NCI-H1694 treated with DMSO at 0.1 percent for 48 hours (cell line): ENCODE measurements at regions not wholly inside any gene's neighbourhood (a gene's known extent, or its start where the extent isn't known, plus 50 kb on each side); places are given as distances from the start of the nearest gene placed in this dataset.

ENCODE experiments used
- DNase-seq: peaks from one replicate; lab custom pipeline; 2025; lab: John Stamatoyannopoulos, UW

DNA sequence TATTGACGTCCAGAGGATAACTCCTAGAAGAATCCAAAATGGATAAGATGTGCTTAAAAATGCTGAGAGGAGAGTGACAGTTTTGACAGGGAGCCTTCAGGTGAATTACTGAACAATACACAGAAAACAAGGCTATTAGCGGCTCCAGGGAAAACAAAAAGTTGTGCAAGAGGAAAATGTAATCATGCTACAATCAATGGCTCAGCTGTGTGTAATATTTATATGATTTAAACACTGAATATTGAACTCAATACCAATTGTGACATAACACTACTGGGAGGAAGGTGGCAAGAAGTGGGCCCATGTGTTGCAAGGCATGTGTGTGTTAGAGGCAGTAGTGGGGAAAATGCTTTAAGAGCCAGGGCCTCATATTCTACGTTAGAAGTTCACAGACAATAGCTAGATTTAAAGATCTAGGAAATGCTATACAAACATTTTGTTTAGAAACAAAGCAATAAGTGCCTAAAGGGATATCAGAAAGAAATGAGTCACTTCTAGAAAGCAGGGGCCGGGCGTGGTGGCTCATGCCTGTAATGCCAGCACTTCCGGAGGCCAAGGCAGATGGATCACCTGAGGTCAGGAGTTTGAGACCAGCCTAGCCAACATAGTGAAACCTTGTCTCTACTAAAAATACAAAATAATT is 253.2 kb upstream of the IRX5 start:
- no peak for DNase-seq

DNA sequence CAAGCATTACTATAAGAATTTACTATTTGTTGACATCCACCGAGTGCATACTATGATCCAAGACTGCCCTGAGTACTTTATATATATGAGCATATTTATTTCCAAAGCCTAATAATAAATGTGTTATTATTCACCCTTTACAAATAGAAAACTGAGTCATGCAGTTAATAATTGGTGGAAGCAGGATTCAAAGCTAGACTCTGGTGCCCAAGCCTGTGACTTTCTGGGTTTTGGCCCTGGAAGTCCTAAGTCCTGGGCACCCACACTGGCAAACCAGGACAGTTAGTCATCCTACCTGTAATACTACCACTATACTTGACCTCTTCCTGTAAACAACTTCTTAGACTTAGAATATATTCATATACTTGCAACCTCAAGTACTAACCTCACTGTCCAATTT is 257.4 kb upstream of the IRX5 start:
- DNase-seq: no peak

DNA sequence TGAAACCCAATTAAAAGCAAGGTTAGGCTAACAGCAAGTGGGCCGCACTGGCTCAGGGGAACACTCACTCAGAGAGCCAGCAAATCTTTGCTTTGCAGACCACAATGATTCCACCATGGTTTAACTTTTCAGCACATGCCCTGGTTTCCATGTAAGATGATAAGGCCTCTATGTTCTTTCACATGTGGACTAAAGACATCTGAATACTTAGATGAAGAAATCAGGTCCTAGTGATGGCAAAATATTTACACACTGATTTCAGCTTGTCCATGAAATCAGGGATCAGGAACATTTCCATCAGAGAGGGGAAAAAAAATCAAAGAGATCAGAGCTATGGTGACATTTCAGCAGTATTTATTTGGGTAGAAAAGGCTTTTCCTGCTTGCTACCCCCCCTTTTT is 258.2 kb upstream of the IRX5 start:
- no peak for DNase-seq

DNA sequence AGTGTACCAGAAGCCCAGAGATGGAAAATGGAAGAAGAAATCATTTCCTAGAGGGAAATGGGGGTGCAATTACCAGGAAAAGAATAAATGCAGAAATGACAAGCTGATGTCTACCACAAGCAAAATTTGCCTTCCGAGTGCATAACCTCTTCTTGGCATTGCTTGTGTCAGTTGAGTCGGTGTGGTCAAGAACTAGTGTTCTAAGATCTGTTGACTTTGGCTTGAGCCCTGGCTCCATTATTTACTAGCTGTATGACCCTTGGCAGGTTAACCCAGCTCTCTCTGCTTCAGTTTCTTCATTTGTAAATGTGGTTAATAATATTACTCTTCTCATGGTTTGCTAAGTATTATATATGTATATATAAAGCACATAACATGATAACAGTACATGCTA is 273.0 kb upstream of the IRX5 start:
- DNase-seq: no peak

DNA sequence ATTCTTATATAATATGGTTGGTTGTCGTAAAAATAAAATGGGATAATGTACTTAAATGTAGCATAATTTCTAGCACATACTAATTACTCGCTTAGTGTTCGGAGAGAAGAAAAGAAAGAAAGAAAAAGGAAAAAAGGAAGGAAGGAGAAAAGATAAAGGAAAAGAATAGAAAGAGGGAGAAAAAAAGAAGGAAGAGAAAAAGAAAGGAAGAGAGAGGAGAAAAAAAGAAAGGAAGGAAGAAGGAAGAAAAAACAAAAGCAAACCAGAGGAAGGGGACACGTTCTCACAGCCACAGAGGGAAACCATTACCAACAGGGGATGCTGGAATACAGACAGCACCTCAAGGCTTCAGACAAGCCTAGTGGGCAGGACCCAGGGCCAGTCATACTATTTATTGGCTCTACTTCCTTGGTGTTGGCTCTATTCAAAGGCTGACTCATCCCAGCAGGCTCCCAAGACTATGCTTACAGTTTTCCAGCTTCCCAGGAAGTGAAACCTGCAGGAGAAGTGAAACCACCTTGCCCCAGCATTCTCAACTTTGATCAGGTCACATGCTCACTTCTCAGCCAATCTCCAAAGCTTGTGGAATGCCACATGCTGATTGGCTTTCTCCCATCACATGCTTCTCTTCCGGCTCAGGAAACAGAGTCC is 273.5 kb upstream of the IRX5 start:
- DNase-seq: no peak

DNA sequence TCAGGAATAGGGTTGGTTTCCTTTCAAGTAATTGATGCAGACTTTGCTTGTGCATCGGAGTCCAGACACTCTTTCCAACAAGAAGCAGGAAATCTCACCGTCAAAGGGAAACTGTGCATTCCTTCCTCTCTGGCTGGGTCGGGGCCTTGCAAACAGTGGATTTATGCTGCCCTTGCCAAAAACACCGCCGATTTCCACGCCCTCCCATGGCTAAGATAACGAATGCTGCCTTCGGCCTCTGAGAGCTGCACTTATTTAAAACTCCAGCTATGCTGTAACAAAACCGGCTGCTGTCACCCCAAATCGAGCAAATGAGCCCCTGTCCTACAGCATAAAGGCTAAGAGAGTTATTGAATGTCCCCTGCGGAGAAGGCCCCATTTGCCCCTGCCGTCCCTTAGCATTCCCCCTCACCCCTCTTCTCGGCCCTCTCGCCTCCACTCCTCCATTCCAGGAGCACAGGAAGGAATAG is 275.5 kb upstream of the IRX5 start:
- DNase-seq: no peak

DNA sequence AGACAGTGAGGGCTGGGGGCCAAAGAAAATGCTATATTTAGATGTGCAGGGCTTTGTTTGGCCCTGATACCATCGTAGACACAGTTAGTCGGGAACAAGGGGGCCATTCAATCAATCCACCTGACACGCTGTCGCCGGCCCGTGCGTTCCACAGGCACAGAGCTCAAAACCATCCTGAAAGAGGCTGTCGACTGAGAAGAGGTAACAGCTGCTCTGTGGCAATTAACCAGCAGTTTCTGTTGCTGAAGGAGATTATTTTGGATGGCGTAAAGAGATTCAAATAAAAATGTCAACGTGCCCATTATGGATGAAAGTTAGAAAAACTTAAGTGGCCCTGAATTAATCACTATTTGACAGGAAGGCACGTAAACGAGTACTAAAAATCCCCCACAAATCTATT is 276.2 kb upstream of the IRX5 start:
- peak; percentile 86 for DNase-seq

DNA sequence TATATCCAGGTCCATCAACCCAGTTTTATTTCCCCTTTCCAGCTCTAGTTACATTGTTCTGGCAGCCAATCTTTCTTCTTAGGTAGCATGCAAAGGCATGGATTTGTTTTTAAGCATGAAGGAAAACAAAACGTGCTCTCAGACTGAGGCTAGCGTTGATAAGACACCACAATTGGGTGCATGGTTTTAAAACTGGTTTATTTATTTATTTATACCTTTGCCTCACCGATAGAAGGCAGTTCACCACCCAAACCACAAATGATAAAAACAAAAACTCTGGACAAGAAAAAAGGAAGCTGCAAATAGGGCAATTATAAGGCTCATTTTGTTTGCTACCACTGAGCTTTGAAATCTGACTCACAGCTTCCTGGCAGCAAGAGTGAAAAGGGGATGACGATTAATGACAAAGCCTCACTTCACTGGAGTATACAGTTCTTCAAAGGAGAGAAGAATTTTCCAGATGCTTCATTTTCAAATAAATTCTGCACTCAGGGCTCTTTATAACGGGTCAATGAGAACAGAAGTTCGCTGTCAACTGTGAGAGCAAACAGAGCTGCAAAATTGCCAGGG is 278.4 kb upstream of the IRX5 start:
- DNase-seq: no peak

DNA sequence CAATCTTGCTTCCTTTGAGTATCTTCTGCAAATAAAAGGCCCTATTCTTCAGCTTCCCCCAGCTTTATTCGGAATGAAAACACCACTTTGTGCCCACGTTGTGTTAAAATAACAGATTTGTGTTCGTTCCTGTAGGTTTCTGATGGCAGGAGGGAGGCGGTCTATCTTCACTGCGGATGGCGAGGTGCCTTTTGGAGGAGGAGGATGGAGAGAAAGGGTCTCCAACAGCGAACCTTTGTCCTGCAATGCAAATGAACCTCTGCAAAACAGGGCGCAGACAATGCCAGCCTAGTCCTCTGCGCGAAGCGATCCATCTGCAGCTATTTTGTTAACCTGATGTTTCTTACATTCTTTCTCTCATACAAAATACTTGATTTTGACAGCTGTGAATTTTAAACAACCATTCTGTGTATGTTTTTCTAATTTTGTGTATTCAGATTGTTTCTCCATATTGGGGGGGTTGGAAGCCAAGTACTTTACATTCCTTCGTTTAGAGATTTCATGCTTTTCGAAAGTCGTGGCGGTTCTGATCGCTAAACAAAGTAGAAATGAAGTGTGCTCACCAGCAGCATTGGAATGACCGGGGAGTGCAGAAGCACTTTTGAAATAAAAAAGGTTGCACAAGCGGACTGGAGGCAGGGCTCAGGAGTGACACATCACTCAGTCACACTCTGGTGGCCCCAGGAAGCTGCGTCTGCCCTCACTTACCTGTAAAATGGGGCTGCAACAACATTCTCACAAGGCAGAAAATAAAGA is 279.0 kb upstream of the IRX5 start:
- DNase-seq: no peak

DNA sequence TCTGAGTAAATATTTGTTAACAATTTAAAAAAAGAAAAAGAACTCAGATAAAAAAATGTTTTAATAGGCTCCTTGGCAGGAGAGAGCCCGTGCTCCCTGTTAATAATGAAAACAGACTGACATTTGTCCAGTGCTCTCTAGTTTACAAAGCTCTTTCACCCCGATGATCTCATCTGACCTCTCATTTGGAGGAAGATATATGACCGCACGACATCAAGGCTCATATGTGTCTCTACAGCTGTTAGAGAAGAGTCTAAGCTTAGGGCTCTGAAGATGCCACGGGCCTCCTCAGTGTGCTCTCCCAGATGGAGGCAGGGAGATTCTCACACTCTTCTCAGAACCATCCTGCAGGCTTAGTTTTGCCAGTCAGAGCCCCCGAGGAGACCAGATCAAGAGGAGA is 280.8 kb upstream of the IRX5 start:
- no peak for DNase-seq

DNA sequence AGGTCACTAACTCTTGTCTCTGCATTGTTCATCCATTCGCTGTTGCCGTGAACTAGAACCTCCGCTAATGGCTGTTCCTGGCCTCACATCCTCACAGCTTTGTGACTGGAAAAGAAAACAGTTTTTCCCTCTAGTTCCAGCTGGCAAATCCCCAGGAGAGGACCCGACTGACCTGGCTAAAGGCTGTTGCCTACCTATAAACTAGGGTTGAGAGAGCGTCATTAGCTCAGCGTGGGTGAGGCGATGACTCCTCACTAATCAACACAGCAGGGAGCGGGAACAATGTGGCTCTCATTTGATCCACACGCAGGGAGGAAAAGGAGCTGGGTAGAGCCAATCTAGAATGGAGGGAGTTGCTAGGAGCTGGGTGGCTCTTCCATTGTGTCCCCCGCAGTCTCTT is 282.1 kb upstream of the IRX5 start:
- DNase-seq: no peak

DNA sequence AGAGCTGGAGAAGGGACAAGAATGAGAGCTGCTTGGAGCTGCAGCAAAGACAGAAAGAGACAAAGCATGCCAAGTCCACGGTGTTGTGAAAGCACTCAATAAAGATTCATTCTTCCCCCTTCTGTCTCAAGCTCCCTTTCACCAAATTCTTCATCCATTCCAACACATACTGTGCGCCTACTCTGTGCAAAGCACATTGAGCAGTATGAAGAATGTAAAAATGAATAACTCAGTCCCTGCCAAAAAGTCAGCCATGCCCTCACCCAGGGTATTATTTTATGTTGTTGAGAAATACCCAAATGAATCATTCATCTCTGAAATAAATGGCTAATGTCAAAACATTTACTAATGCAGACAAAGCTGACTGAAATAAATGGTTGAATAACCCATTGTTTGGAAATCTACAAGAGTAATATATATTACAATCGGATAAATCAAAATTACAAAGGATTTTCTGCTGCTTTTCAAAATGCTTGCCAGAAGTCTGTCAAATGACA is 282.9 kb upstream of the IRX5 start:
- DNase-seq: no peak

DNA sequence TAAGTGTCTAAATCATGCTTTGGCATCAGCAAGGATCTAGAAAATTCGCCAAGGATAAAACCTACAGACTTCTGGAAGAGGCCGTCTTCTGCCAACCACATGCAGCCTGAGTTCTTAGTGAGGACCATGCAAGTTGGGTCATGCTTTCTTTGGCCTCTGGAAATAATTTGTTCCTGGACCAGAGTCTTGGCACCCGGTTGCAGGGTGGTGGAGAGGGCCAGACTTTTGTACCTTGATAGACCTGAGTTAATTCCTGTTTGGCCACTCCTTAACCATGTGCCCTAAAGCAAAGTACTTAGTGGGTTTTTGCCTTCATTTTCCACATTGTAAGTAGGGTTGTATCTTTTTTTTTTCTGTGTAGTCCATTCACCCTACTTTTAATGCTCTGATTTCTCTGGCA is 283.4 kb upstream of the IRX5 start:
- DNase-seq: no peak

DNA sequence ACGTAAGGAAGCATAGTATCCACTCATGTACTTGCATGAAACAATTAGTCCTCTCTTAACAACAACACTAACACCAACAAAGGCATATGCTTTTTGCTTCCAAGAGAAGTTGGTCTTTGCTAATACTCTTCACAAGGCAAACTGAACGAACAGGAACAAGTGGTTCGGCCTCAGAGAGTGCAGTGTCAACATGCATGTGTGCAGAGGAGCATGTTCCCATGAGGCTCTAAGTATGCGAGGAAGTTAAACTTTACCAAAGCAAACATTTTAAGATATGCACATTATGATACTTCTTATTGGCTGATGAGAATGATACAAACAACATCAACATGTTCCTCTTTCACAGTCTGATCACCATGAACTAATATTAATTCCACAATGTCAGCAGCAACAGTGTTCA is 285.3 kb upstream of the IRX5 start:
- no peak for DNase-seq

DNA sequence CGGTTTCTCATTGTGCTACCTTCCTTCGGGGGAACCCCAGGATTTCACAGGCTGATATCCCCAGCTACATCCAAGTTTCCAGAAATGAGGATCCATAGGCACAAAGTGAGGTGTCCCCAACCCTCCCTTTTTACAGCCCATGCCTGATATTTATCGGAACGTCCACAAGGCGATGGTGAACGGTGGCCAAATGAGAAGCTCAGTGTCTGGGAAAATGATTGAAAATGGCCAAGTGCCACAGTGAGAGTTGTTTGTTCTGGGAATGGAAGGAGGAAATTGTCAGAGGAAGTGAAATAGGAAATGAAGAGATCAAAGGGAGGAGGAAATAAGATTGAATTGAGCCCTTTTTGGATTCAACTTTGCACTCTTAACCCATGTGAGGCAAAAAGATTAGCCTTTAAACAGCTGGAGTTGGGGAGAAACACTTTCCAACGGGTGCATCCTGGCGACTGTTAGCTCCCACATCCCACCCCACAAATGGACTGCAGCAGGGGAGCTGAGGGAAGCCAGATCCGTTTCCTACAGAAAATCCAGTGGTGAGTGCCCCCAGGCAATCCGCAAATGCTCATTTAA is 294.4 kb upstream of the IRX5 start:
- no peak for DNase-seq

DNA sequence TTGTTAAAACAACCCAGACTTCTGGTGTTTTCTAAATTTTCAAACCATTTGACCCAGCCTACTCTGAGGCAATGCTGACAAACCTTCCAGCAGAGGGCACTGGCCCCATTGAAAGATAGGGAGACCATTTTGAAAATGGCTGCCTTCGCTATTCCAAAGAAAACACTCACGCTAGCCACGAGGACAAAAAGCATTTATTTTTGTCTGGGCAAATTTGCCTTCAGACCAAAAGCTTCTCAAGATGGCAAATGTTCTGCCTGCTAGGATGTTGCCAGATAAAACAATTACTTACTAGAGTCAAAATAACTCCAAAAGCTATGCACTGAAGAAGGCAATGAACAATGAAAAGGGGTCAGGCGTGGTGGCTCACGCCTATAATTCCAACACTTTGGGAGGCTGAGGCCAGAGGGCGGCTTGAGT is 296.7 kb upstream of the IRX5 start:
- DNase-seq: no peak

DNA sequence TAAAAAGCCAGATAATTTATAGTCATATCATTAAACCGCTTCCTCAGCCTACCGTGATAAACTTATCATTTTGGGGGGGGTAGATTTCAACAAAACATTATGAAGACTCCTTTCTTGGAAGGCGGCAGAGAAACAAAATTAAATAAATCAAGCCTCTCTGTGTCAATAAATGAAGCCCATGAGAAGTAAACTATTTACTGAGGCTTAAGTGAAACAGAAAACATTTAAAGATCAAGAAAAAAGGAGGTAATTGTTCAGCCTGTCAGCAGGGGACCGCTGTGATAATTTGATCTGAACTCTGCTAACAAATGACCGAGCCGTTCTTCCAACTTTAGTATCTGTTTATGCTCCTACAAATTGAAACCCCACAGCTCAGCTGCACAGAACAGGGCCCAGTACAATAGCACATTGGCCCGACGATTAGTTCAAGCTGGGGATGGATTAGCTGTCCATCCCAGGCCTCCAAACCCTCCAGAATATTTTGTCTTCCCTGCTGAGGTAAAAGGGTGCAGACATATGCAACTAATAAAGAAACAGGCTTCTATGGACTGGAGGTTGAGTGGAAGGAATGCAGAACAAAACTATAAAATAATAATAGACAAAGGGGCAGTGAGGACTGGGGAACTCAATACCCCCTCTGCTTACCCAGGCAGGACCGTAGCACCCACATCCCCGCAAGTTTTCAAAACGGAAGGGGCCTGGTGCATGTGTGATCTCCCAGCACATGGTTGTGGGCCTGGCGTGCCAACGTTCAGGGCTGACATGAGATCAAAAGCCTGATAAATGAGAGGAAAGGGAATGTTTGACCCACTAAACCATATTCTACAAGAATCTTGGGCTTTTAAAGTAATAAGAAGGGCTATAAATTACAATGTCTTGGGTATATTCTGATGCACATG is 298.1 kb upstream of the IRX5 start:
- DNase-seq: no peak

DNA sequence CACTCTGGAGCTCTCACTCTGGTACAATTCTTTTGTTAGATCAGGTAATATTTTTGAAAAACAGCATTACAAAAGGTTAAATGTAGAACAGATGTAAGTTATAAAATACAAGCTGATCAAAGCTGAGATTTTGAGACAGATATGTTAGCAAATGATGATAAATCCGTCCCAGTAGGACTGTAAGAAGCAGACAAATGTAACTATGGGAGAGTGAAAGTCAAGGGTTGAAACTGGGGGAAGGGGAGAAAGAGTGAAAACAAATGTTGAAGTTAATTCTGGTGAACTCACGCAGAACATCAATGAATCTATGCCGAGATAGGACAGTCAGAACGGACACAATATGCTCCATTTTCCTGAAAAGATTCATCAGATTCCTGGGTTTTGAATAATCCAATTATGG is 298.9 kb upstream of the IRX5 start:
- DNase-seq: no peak

DNA sequence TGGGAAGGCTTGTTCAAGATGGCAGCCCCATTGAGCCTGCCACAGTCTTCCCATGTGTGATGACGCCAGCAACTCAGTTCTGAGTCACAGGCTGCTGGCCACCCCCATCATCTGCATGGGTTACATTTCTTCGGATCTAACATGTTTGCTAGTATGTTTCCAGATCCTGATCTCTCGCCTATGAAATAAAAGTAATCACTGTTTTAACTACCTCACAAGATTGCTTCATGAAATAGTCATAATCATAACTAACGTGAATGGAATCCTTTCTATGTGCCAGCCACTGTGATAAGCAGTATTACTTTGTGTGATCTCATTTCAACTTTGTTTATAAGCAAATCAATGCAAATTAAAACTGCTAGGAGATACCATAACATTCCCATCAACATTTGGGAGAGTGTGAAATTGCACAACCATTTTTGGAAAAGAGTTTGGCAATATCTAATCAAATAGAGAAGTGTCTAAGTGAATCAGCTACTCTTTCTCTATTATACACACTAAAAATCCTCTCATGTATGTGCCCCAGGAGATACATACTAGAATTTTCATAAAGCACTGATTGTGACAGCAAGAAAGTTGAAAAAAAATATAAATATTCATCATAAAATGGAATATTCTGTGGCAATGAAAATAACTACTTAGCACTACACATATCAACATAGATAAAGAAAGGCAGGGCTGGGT is 300.2 kb upstream of the IRX5 start:
- no peak for DNase-seq

DNA sequence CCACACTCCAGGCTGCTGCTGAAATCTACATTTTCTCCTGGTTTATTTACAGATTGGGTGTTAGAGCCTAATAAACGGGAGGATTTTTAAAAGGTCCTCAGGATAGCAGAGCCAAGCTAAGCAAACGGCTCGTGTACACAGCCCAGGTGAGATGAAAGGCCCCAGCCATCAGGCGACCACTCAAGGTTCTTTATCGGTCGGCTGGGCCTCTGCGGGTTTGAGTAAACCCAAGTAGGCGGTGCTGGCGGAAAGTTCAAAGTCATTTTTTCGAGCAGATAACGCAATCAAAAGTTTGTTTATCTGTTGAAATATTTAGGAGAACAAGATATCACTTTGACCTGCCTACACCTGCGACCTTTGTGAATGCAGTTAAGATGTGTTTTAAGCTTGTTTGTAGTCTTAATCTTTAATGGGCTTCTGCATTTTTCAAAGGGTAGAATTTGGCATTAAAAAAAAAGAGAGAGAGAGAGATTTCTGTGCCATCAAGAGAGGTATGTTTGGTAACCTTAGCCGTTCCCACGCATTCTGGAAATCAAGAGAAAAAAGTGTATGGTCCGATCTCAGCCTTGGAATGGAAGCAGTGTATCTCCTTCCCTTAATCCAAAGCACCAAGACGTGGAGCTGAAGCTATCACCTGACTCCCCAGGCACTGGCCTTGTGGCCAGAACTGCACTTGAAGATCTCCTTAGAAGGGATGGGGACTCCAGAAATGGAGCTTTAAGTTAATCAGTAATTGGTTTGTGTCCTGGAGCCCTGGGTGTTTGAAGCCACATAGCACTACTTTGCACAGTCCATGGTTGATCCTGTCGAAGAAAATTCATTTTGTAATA is 301.7 kb upstream of the IRX5 start:
- DNase-seq: no peak
